ENCODE measurements at regions not wholly inside any gene's neighbourhood (a gene's known extent, or its start where the extent isn't known, plus 50 kb on each side); places are given as distances from the start of the nearest gene placed in this dataset.

- Histone ChIP-seq H3K4me3 (no peak overlapping the region), H3K27ac (no peak overlapping the region), H3K4me1 (ENCODE audit: control insufficient read depth in 1 of 2, low read depth in 2 of 2) (no peaks in the 10 kb centered on the region), H3K36me3 (no peaks in the 10 kb centered on the region), H3K27me3 (replicated peaks; ENCODE audit: insufficient read depth) (no peaks in the 10 kb centered on the region), H3K9me3 (peaks cover 16% of the 10 kb centered on the region)
- ATAC-seq (ENCODE audit: insufficient number of reproducible peaks, low FRiP score, low read depth) (no peak), DNase-seq (ENCODE audit: low spot score) (no peak)
- TF ChIP-seq CTCF (IDR thresholded peaks at IDR 0.05), result no peak
These were observed 225.5 kb downstream of the DIPK2A start for GRCh38 chr3:144197116-144197515.

GRCh38 chr3:144197582-144197981 lies 226.0 kb downstream of the DIPK2A start:
- Histone ChIP-seq H3K4me1 (ENCODE audit: control insufficient read depth in 1 of 2, low read depth in 2 of 2) (no peaks in the 10 kb centered on the region), H3K36me3 (no peaks in the 10 kb centered on the region), H3K27me3 (replicated peaks; ENCODE audit: insufficient read depth) (no peaks in the 10 kb centered on the region), H3K9me3 (peaks cover 16% of the 10 kb centered on the region), H3K4me3 (no peak overlapping the region), H3K27ac (no peak overlapping the region)
- ATAC-seq (ENCODE audit: insufficient number of reproducible peaks, low FRiP score, low read depth), result no peak
- no peak for DNase-seq (ENCODE audit: low spot score)
- TF ChIP-seq CTCF (IDR thresholded peaks at IDR 0.05), result no peak

GRCh38 chr3:144200004-144200403 lies 228.4 kb downstream of the DIPK2A start:
- Histone ChIP-seq H3K27ac (no peak overlapping the region), H3K4me3 (no peak overlapping the region), H3K36me3 (no peaks in the 10 kb centered on the region), H3K9me3 (peaks cover 5% of the 10 kb centered on the region), H3K4me1 (ENCODE audit: control insufficient read depth in 1 of 2, low read depth in 2 of 2) (no peaks in the 10 kb centered on the region), H3K27me3 (replicated peaks; ENCODE audit: insufficient read depth) (no peaks in the 10 kb centered on the region)
- TF ChIP-seq CTCF (IDR thresholded peaks at IDR 0.05), result no peak
- ATAC-seq (ENCODE audit: insufficient number of reproducible peaks, low FRiP score, low read depth) (no peak), DNase-seq (ENCODE audit: low spot score) (no peak)

- ATAC-seq (ENCODE audit: insufficient number of reproducible peaks, low FRiP score, low read depth) (no peak), DNase-seq (ENCODE audit: low spot score) (no peak)
- Histone ChIP-seq H3K4me1 (ENCODE audit: control insufficient read depth in 1 of 2, low read depth in 2 of 2) (no peaks in the 10 kb centered on the region), H3K36me3 (no peaks in the 10 kb centered on the region), H3K9me3 (peaks cover under 1% of the 10 kb centered on the region), H3K4me3 (no peak overlapping the region), H3K27me3 (replicated peaks; ENCODE audit: insufficient read depth) (no peaks in the 10 kb centered on the region), H3K27ac (no peak overlapping the region)
- TF ChIP-seq CTCF (IDR thresholded peaks at IDR 0.05), result no peak
These were observed 228.8 kb downstream of the DIPK2A start for GRCh38 chr3:144200466-144200865.

- Histone ChIP-seq H3K27me3 (replicated peaks; ENCODE audit: insufficient read depth) (no peaks in the 10 kb centered on the region), H3K4me1 (ENCODE audit: control insufficient read depth in 1 of 2, low read depth in 2 of 2) (no peaks in the 10 kb centered on the region), H3K36me3 (no peaks in the 10 kb centered on the region), H3K9me3 (no peaks in the 10 kb centered on the region), H3K27ac (no peak overlapping the region), H3K4me3 (no peak overlapping the region)
- no peak for DNase-seq (ENCODE audit: low spot score)
- no peak for ATAC-seq (ENCODE audit: insufficient number of reproducible peaks, low FRiP score, low read depth)
- no peak for TF ChIP-seq CTCF (IDR thresholded peaks at IDR 0.05)
These were observed 250.1 kb downstream of the DIPK2A start for GRCh38 chr3:144221761-144222160.
